HL-60 (cell line): ENCODE measurements at regions not wholly inside any gene's neighbourhood (a gene's known extent, or its start where the extent isn't known, plus 50 kb on each side); places are given as distances from the start of the nearest gene placed in this dataset.

Source experiments
- DNase-seq, 2 experiments: peaks; one replicate each; pipeline ENCODE4 v3.0.0-alpha.2; 2010 to 2020; ENCODE audit warnings: low read depth in 1 of 2, low spot score in 1 of 2
- H3K27ac ChIP-seq: fragments of 250-450 bp; sonication (Bioruptor Pico); replicated peaks from 2 replicates; pipeline ENCODE4 v1.5.1; 2020; ENCODE audit warnings: mild to moderate bottlenecking, moderate library complexity
- H3K27me3 ChIP-seq: fragments of 250-450 bp; sonication (Bioruptor Pico); 2 replicates; pipeline ENCODE4 v1.5.1; 2021; ENCODE audit warnings: mild to moderate bottlenecking, moderate library complexity; ENCODE audit not compliant: insufficient read depth, poor library complexity, severe bottlenecking
- H3K4me3 ChIP-seq: replicated peaks from 2 replicates; pipeline ENCODE4 v1.5.1; 2011; ENCODE audit warnings: mild to moderate bottlenecking, control low read depth, low read length; ENCODE audit not compliant: insufficient read depth
- GABPA ChIP-seq: IDR thresholded peaks from 2 replicates; pipeline ENCODE4 v1.6.1; 2012; ENCODE audit warnings: low read depth
- POLR2AphosphoS5 ChIP-seq: IDR thresholded peaks from 2 replicates; pipeline ENCODE4 v1.6.1; 2012; ENCODE audit warnings: low read depth
- REST ChIP-seq: IDR thresholded peaks from 2 replicates; pipeline ENCODE4 v1.6.1; 2012; ENCODE audit warnings: low read depth; ENCODE audit not compliant: insufficient replicate concordance
- SPI1 ChIP-seq: IDR thresholded peaks from 2 replicates; pipeline ENCODE4 v1.6.1; 2012; ENCODE audit warnings: low read depth, mild to moderate bottlenecking, borderline replicate concordance
- TF ChIP-seq, protein P1 (sequence below): IDR thresholded peaks from one replicate; pipeline ENCODE4 v1.5.1; 2011; ENCODE audit warnings: low read length, control low read depth, inconsistent platforms; ENCODE audit not compliant: insufficient read depth

GRCh38 chr1:2961081-2961480 lies 60.2 kb upstream of the ACTRT2 start:
- Histone ChIP-seq H3K27me3 (no peaks in the 10 kb centered on the region), H3K27ac (no peak overlapping the region), H3K4me3 (no peak overlapping the region)
- TF ChIP-seq SPI1 (no peak), POLR2AphosphoS5 (no peak), REST (no peak), GABPA (no peak)
- TF ChIP-seq, protein P1, sequence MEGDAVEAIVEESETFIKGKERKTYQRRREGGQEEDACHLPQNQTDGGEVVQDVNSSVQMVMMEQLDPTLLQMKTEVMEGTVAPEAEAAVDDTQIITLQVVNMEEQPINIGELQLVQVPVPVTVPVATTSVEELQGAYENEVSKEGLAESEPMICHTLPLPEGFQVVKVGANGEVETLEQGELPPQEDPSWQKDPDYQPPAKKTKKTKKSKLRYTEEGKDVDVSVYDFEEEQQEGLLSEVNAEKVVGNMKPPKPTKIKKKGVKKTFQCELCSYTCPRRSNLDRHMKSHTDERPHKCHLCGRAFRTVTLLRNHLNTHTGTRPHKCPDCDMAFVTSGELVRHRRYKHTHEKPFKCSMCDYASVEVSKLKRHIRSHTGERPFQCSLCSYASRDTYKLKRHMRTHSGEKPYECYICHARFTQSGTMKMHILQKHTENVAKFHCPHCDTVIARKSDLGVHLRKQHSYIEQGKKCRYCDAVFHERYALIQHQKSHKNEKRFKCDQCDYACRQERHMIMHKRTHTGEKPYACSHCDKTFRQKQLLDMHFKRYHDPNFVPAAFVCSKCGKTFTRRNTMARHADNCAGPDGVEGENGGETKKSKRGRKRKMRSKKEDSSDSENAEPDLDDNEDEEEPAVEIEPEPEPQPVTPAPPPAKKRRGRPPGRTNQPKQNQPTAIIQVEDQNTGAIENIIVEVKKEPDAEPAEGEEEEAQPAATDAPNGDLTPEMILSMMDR, result no peak
- no peak for DNase-seq

DNA sequence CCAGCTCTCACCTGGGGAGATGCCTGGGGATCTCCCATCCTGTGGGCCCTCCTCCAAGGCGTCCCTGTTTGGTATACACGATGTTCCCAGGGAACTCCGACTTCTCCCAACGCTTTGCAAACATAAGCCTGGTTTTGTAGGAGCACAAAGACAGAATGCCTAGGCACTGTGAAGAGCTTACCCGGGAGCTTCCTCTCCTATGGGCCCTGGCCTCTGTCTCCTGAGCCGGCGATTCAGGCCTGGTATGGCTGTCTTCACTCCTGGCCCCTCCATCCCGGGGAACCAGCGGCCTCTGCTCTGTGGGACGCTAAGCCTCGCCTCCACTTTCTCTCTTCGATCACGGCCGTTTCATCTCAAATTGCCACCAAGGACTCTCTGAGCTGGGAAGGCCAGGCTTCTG lies 59.6 kb upstream of the ACTRT2 start:
- no peak overlapping the region for H3K27ac ChIP-seq
- no peaks in the 10 kb centered on the region for H3K27me3 ChIP-seq
- no peak for DNase-seq
- H3K4me3 ChIP-seq, result no peak overlapping the region
- no peak for TF ChIP-seq SPI1
- TF ChIP-seq, protein P1, result no peak
- TF ChIP-seq REST, result no peak

- no peak for TF ChIP-seq REST
- TF ChIP-seq, protein P1, result no peak
- Histone ChIP-seq H3K27me3 (no peaks in the 10 kb centered on the region), H3K27ac (no peak overlapping the region), H3K4me3 (no peak overlapping the region)
- no peak for DNase-seq
Observed at GRCh38 chr1:2962061-2962460, 59.2 kb upstream of the ACTRT2 start.
